ENCODE measurements at regions not wholly inside any gene's neighbourhood (a gene's known extent, or its start where the extent isn't known, plus 50 kb on each side); places are given as distances from the start of the nearest gene placed in this dataset.

GRCh38 chr3:154801729-154802128 lies 278.4 kb upstream of the MME start:
- intact Hi-C loops (cut with micrococcal nuclease) = no loop called here
- POLR2A ChIA-PET = no interaction called here
- H3K4me1 Mint-ChIP-seq = no peaks in the 10 kb centered on the region
- H3K9me3 Mint-ChIP-seq = peaks cover 16% of the 10 kb centered on the region
- DNase-seq = no peak
- H3K4me3 Mint-ChIP-seq = no peak overlapping the region
- CTCF ChIA-PET = no interaction called here
- TF ChIP-seq CTCF (IDR thresholded peaks at IDR 0.05) = no peak
- H3K36me3 Mint-ChIP-seq (ENCODE audit: low read depth) = no peaks in the 10 kb centered on the region
- ATAC-seq (ENCODE audit: low read depth) = no peak
- H3K27ac Mint-ChIP-seq = no peak overlapping the region
- H3K27me3 Mint-ChIP-seq = no peaks in the 10 kb centered on the region

DNA sequence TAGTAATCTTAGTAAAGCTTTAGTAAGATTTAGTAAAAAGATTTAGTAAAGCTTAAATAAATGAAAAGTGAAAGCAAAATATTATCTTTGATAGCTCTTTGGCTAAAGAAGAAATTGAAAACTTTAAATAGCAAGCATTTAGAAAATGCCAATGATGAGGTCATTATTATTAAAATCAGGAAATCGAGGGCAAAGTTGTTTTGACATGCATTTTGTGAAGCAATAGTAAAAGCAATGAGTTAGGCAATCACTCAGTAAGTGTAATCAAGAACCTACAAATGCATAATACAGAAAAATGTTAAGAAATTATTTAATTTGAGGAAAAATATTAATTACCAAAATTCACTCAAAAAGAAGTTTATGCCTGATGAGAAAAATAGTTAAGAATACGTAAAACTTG lies 280.3 kb upstream of the MME start:
- POLR2A ChIA-PET = no interaction called here
- ATAC-seq (ENCODE audit: low read depth) = no peak
- no peak for DNase-seq
- no peaks in the 10 kb centered on the region for H3K4me1 Mint-ChIP-seq
- peaks cover 4% of the 10 kb centered on the region for H3K9me3 Mint-ChIP-seq
- H3K27ac Mint-ChIP-seq = no peak overlapping the region
- no peaks in the 10 kb centered on the region for H3K36me3 Mint-ChIP-seq (ENCODE audit: low read depth)
- CTCF ChIA-PET = no interaction called here
- intact Hi-C loops (cut with micrococcal nuclease) = no loop called here
- no peak for TF ChIP-seq CTCF (IDR thresholded peaks at IDR 0.05)
- H3K27me3 Mint-ChIP-seq = no peaks in the 10 kb centered on the region
- H3K4me3 Mint-ChIP-seq = no peak overlapping the region

- H3K36me3 Mint-ChIP-seq (ENCODE audit: low read depth) = no peaks in the 10 kb centered on the region
- no peak for TF ChIP-seq CTCF (IDR thresholded peaks at IDR 0.05)
- ChIA-PET POLR2A (no interaction called here), CTCF (no interaction called here)
- no peak overlapping the region for H3K4me3 Mint-ChIP-seq
- H3K4me1 Mint-ChIP-seq = no peaks in the 10 kb centered on the region
- no peaks in the 10 kb centered on the region for H3K9me3 Mint-ChIP-seq
- no peak for DNase-seq
- intact Hi-C loops (cut with micrococcal nuclease) = no loop called here
- H3K27me3 Mint-ChIP-seq = no peaks in the 10 kb centered on the region
- no peak for ATAC-seq (ENCODE audit: low read depth)
- no peak overlapping the region for H3K27ac Mint-ChIP-seq
These were observed 284.5 kb upstream of the MME start for GRCh38 chr3:154795582-154795981.

GRCh38 chr3:154794814-154795445 lies 285.2 kb upstream of the MME start:
- DNase-seq (no peak), ATAC-seq (ENCODE audit: low read depth) (no peak)
- Mint-ChIP-seq H3K9me3 (no peaks in the 10 kb centered on the region), H3K27me3 (no peaks in the 10 kb centered on the region), H3K4me3 (no peak overlapping the region), H3K27ac (no peak overlapping the region), H3K4me1 (no peaks in the 10 kb centered on the region), H3K36me3 (ENCODE audit: low read depth) (no peaks in the 10 kb centered on the region)
- POLR2A ChIA-PET = no interaction called here
- intact Hi-C loops (cut with micrococcal nuclease) = no loop called here
- no peak for TF ChIP-seq CTCF (IDR thresholded peaks at IDR 0.05)
- CTCF ChIA-PET = no interaction called here

GRCh38 chr3:154794391-154794790 lies 285.7 kb upstream of the MME start:
- Mint-ChIP-seq H3K27me3 (no peaks in the 10 kb centered on the region), H3K36me3 (ENCODE audit: low read depth) (no peaks in the 10 kb centered on the region), H3K27ac (no peak overlapping the region), H3K4me1 (no peaks in the 10 kb centered on the region), H3K9me3 (no peaks in the 10 kb centered on the region), H3K4me3 (no peak overlapping the region)
- ChIA-PET CTCF (no interaction called here), POLR2A (no interaction called here)
- ATAC-seq (ENCODE audit: low read depth) (no peak), DNase-seq (no peak)
- intact Hi-C loops (cut with micrococcal nuclease) = no loop called here
- TF ChIP-seq CTCF (IDR thresholded peaks at IDR 0.05) = no peak

Measured in activated B cell treated with CpG ODN at 0.5 μM for 24 hours (primary cell).